PC-3 (cell line): ENCODE measurements at regions not wholly inside any gene's neighbourhood (a gene's known extent, or its start where the extent isn't known, plus 50 kb on each side); places are given as distances from the start of the nearest gene placed in this dataset.

Experiments used
- EZH2 ChIP-seq: fragments of 300-600 bp; sonication (generic); IDR thresholded peaks from one replicate; pipeline ENCODE4 v1.6.1; 2017; ENCODE audit warnings: antibody characterized with exemption, mild to moderate bottlenecking, low read length; ENCODE audit not compliant: unreplicated experiment
- TF ChIP-seq, protein P1 (sequence below): fragments of 300-600 bp; sonication (generic); conservative IDR thresholded peaks from 2 replicates; pipeline ENCODE4 v1.5.1; 2017; ENCODE audit warnings: antibody characterized with exemption, low read depth, mild to moderate bottlenecking, low read length

GRCh38 chr10:36171556-36171952 lies 529.5 kb upstream of the FZD8 start:
- TF ChIP-seq, protein P1, sequence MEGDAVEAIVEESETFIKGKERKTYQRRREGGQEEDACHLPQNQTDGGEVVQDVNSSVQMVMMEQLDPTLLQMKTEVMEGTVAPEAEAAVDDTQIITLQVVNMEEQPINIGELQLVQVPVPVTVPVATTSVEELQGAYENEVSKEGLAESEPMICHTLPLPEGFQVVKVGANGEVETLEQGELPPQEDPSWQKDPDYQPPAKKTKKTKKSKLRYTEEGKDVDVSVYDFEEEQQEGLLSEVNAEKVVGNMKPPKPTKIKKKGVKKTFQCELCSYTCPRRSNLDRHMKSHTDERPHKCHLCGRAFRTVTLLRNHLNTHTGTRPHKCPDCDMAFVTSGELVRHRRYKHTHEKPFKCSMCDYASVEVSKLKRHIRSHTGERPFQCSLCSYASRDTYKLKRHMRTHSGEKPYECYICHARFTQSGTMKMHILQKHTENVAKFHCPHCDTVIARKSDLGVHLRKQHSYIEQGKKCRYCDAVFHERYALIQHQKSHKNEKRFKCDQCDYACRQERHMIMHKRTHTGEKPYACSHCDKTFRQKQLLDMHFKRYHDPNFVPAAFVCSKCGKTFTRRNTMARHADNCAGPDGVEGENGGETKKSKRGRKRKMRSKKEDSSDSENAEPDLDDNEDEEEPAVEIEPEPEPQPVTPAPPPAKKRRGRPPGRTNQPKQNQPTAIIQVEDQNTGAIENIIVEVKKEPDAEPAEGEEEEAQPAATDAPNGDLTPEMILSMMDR: no peak
- no peak for TF ChIP-seq EZH2
